ENCODE measurements at regions not wholly inside any gene's neighbourhood (a gene's known extent, or its start where the extent isn't known, plus 50 kb on each side); places are given as distances from the start of the nearest gene placed in this dataset.
"Not testable (repeated sequence)": the region's sequence is repeated elsewhere in the genome, so short reads cannot be mapped to it uniquely, and the experiment has no call there.

- not testable (repeated sequence) for TF ChIP-seq CTCF (conservative IDR thresholded peaks at IDR 0.05); ZFX (IDR thresholded peaks at IDR 0.05)
These were observed 205.6 kb downstream of the LNPK start for GRCh38 chr2:175796422-175796821.

All from C4-2B (cell line).